ENCODE measurements at regions not wholly inside any gene's neighbourhood (a gene's known extent, or its start where the extent isn't known, plus 50 kb on each side); places are given as distances from the start of the nearest gene placed in this dataset.
A peak's percentile ranks its signal among the peaks of the same experiment; 100 is the strongest.

- TF ChIP-seq TCF4 (CRISPR knock-in tag; IDR thresholded peaks at IDR 0.05; ENCODE audit: borderline replicate concordance): no peak
- no peak for TF ChIP-seq ZFP3 (CRISPR knock-in tag; IDR thresholded peaks at IDR 0.05)
- no peak for TF ChIP-seq ISL1 (CRISPR knock-in tag; IDR thresholded peaks at IDR 0.05)
- no peak for TF ChIP-seq OSR1 (CRISPR knock-in tag; IDR thresholded peaks at IDR 0.05)
- no peak for TF ChIP-seq SNAI2 (CRISPR knock-in tag; IDR thresholded peaks at IDR 0.05)
- no peak for TF ChIP-seq CSDC2 (CRISPR knock-in tag; IDR thresholded peaks at IDR 0.05)
- TF ChIP-seq, protein P1, sequence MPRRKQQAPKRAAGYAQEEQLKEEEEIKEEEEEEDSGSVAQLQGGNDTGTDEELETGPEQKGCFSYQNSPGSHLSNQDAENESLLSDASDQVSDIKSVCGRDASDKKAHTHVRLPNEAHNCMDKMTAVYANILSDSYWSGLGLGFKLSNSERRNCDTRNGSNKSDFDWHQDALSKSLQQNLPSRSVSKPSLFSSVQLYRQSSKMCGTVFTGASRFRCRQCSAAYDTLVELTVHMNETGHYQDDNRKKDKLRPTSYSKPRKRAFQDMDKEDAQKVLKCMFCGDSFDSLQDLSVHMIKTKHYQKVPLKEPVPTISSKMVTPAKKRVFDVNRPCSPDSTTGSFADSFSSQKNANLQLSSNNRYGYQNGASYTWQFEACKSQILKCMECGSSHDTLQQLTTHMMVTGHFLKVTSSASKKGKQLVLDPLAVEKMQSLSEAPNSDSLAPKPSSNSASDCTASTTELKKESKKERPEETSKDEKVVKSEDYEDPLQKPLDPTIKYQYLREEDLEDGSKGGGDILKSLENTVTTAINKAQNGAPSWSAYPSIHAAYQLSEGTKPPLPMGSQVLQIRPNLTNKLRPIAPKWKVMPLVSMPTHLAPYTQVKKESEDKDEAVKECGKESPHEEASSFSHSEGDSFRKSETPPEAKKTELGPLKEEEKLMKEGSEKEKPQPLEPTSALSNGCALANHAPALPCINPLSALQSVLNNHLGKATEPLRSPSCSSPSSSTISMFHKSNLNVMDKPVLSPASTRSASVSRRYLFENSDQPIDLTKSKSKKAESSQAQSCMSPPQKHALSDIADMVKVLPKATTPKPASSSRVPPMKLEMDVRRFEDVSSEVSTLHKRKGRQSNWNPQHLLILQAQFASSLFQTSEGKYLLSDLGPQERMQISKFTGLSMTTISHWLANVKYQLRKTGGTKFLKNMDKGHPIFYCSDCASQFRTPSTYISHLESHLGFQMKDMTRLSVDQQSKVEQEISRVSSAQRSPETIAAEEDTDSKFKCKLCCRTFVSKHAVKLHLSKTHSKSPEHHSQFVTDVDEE (CRISPR knock-in tag; IDR thresholded peaks at IDR 0.05): no peak
- TF ChIP-seq PPARA (CRISPR knock-in tag; IDR thresholded peaks at IDR 0.05; ENCODE audit: borderline replicate concordance): no peak
- no peak for TF ChIP-seq RARB (CRISPR knock-in tag; IDR thresholded peaks at IDR 0.05)
- TF ChIP-seq ESRRG (CRISPR knock-in tag; IDR thresholded peaks at IDR 0.05): no peak
- TF ChIP-seq ZNF8 (CRISPR knock-in tag; IDR thresholded peaks at IDR 0.05): no peak
- no peak for TF ChIP-seq ZNF565 (CRISPR knock-in tag; conservative IDR thresholded peaks at IDR 0.05; ENCODE audit: low read depth)
- no peak for TF ChIP-seq ZFP30 (CRISPR knock-in tag; IDR thresholded peaks at IDR 0.05)
- no peak for TF ChIP-seq PATZ1 (CRISPR knock-in tag; IDR thresholded peaks at IDR 0.05; ENCODE audit: borderline replicate concordance)
- TF ChIP-seq GLIS3 (CRISPR knock-in tag; IDR thresholded peaks at IDR 0.05): no peak
- no peak for TF ChIP-seq ZNF70 (CRISPR knock-in tag; IDR thresholded peaks at IDR 0.05)
- TF ChIP-seq BACH2 (CRISPR knock-in tag; IDR thresholded peaks at IDR 0.05; ENCODE audit: borderline replicate concordance): no peak
- no peak for TF ChIP-seq POU6F1 (CRISPR knock-in tag; IDR thresholded peaks at IDR 0.05; ENCODE audit: borderline replicate concordance, low read depth)
- ATAC-seq: no peak
Measured at GRCh38 chr2:67701011-67701410, 303.9 kb downstream of the ETAA1 start.

- TF ChIP-seq SNAI2 (CRISPR knock-in tag; IDR thresholded peaks at IDR 0.05) (peak; percentile 67; the same call in 1 of the 2 replicates), ESRRG (CRISPR knock-in tag; IDR thresholded peaks at IDR 0.05) (no peak), TCF4 (CRISPR knock-in tag; IDR thresholded peaks at IDR 0.05; ENCODE audit: borderline replicate concordance) (peak; percentile 95), PPARA (CRISPR knock-in tag; IDR thresholded peaks at IDR 0.05; ENCODE audit: borderline replicate concordance) (no peak), ZNF70 (CRISPR knock-in tag; IDR thresholded peaks at IDR 0.05) (0 out of 2 replicates have a peak, but pooled peaks have one; percentile 3), ZNF565 (CRISPR knock-in tag; conservative IDR thresholded peaks at IDR 0.05; ENCODE audit: low read depth) (no peak), ZC3H10 (CRISPR knock-in tag; IDR thresholded peaks at IDR 0.05) (no peak)
- ATAC-seq: no peak; the same call in 2 of the 3 replicates
Measured at GRCh38 chr2:67702284-67702683, 305.2 kb downstream of the ETAA1 start.

GRCh38 chr2:67702937-67703336 is 305.8 kb downstream of the ETAA1 start:
- no peak for TF ChIP-seq GLIS3 (CRISPR knock-in tag; IDR thresholded peaks at IDR 0.05)
- TF ChIP-seq RARB (CRISPR knock-in tag; IDR thresholded peaks at IDR 0.05): no peak
- TF ChIP-seq CSDC2 (CRISPR knock-in tag; IDR thresholded peaks at IDR 0.05): no peak
- TF ChIP-seq, protein P2, sequence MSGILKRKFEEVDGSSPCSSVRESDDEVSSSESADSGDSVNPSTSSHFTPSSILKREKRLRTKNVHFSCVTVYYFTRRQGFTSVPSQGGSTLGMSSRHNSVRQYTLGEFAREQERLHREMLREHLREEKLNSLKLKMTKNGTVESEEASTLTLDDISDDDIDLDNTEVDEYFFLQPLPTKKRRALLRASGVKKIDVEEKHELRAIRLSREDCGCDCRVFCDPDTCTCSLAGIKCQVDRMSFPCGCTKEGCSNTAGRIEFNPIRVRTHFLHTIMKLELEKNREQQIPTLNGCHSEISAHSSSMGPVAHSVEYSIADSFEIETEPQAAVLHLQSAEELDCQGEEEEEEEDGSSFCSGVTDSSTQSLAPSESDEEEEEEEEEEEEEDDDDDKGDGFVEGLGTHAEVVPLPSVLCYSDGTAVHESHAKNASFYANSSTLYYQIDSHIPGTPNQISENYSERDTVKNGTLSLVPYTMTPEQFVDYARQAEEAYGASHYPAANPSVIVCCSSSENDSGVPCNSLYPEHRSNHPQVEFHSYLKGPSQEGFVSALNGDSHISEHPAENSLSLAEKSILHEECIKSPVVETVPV (CRISPR knock-in tag; IDR thresholded peaks at IDR 0.05): no peak
- TF ChIP-seq, protein P1 (CRISPR knock-in tag; IDR thresholded peaks at IDR 0.05): no peak
- TF ChIP-seq ZNF565 (CRISPR knock-in tag; conservative IDR thresholded peaks at IDR 0.05; ENCODE audit: low read depth): no peak
- TF ChIP-seq SNAI2 (CRISPR knock-in tag; IDR thresholded peaks at IDR 0.05): no peak
- no peak for TF ChIP-seq ZNF8 (CRISPR knock-in tag; IDR thresholded peaks at IDR 0.05)
- no peak for TF ChIP-seq ZFP30 (CRISPR knock-in tag; IDR thresholded peaks at IDR 0.05)
- no peak for TF ChIP-seq TOX (CRISPR knock-in tag; IDR thresholded peaks at IDR 0.05; ENCODE audit: borderline replicate concordance)
- no peak for TF ChIP-seq PPARA (CRISPR knock-in tag; IDR thresholded peaks at IDR 0.05; ENCODE audit: borderline replicate concordance)
- no peak for TF ChIP-seq ZFP3 (CRISPR knock-in tag; IDR thresholded peaks at IDR 0.05)
- no peak for TF ChIP-seq OSR1 (CRISPR knock-in tag; IDR thresholded peaks at IDR 0.05)
- TF ChIP-seq ISL1 (CRISPR knock-in tag; IDR thresholded peaks at IDR 0.05): no peak
- TF ChIP-seq CREB5 (CRISPR knock-in tag; IDR thresholded peaks at IDR 0.05; ENCODE audit: low read depth): no peak
- no peak for TF ChIP-seq ARNTL (CRISPR knock-in tag; IDR thresholded peaks at IDR 0.05; ENCODE audit: borderline replicate concordance, low read depth)
- ATAC-seq: no peak
